NCI-H82 (cell line): ENCODE measurements at regions not wholly inside any gene's neighbourhood (a gene's known extent, or its start where the extent isn't known, plus 50 kb on each side); places are given as distances from the start of the nearest gene placed in this dataset.
A peak's percentile ranks its signal among the peaks of the same experiment; 100 is the strongest.

Experiments used
- DNase-seq: peaks from one replicate; lab custom pipeline; 2025; lab: John Stamatoyannopoulos, UW

DNA sequence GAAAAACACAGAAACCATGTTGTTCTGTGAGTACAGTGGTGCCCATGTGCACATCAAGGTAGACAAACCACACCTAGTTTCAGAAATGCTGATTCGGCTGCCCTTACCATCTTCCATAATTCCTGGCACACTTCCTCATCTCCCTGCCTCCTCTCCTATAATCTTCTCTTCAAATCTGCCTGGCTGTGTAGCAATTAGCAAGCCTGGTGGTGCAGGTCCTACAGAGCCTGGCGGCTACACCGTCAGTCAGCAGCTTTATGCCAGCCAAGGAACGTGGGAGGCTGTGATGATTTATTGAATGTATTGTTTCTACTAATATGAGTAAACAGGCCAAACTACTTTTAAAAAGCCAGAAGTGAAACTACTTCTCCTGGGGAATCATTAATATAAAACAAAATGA lies 106.8 kb downstream of the SEMA6D start:
- no peak for DNase-seq

DNA sequence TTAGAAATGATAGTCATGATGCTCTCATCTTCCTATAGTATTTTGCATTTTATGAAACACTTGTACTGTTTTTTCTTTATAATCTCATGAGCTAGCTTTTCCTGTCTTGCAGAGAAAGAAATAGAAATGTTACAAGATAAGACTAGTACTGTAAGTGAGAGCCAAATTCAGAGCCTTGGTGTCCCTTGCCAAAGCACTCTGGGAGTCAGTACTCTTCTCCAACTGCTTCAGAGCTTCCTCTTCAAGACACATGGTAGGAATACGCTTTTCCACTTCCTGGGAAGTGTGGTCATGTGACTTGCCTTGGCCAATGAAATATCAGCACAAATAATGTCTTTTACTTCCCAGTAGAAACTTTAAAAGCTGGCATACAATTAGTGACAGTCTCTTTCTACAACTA lies 112.4 kb downstream of the SEMA6D start:
- DNase-seq, result no peak

DNA sequence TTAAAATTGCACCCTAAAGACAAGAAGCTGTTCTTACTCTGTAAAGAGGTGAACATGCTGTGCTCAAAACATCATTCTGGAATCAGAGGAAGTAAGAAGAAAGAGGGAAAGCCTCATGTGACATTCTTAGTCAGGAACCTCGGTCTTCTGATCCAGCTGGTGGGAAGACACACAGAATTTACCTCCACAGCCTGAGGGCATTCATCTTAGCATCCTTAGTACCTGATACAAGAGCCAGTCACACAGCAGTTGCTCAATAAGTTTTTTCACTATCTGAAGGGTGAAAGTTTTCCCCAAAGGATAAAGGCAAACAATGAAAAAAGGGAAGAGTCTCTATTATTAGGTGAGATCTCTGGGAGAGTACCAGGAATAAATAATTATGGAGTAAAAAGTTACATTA lies 116.8 kb downstream of the SEMA6D start:
- DNase-seq, result no peak

DNA sequence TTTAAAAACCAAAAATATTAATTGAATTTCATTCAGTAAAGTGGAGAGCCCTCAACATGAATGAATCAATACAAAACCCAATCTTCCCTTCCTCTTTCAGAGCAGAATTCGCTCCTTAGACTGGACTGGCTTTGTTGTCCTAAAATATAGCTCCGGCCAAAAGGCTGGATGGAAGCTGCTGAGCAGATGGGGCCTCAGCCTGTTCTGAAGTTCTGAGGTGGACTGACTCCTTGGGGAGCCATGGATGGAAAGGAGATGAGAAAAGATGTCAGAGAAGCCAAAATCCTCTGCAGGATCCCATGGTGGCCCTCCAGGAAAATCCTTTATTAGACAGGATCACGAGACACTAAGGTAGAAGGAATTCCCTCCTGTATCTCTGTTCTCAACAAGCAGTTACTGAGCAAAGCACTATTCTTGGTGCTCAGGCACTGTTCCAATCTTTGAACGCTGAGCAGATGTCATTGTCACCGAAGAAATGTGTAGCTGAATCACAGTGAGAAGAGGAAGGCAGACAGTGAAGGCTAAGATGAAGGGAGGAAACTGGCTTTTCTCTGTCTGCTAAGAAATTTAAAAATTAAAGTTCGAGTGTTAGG lies 122.0 kb downstream of the SEMA6D start:
- no peak for DNase-seq

DNA sequence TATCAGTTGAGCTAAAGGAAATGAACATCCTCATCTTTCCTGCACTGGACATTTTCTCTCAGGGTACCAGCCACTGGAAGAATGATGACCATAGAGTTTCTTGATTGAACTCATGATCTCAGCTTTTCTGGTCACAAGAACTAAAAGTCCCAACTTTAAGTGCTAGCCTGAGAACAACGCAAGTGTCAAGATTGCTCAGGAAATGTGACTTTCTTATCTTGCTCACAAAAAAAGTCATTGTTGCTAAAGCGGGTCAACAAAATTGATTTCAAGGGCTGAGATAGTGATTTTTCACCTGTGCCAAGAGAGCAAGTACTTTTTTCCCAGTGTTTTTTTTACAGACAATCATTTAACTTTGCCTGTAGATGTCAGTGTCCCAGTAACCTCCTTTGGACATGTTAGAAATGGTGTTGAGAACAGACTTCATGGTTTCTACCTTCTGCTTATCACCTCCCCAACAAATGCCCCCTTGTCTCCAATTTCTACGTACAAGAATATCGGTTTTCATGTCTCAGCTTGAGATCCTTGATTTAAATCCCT lies 125.9 kb downstream of the SEMA6D start:
- no peak for DNase-seq

DNA sequence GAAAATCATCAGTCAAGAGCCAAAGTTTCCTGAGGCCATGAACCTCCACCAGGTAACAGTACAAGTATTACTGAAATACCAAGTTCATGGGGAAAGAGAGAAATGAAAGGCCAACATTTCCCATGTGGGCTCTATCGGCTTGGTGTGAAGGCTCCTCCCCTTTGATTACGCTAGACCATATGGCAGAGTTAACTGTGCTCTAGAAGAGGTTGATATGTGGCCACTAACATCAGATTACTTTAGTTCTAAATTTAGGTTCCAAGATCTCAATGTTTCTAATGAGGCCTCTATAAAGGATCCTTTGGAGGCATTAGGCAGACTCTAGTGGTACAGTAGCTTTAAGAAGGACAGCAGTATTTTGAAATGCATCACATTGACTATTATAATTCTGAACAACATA lies 127.1 kb downstream of the SEMA6D start:
- DNase-seq, result peak; percentile 19

DNA sequence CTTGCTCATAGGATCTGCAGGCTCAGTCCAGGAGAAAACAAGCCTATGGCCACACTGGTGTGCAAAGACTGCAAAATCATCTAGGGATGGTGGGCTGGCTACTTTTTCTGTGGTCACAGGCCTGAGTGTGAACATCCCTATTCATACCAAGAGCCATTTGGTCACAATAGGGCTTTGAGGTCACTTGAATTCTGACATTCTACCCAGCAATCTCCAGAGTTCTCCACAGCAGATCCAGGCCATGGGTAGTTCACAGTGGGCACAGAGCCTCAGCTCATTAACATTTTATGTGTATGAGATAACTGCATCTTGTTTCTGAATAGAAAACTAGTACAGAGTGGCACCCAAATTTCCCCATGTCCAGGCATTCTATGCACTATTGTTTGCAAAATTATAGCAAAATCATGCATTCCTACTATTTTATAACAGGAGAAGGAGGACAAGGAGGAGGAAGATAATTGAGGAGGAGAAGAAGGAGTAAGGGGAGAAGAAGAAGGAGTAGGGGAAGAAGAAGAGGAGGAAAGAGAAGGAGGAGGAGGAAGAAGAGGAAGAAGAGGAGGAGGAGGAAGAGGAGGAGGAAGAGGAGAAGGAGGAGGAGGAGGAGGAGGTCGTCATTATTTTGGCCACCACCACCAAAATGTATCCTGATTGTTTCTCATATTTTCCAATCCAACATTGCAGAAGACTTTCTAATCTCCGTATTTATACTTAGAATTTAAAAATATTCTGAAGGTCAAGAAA lies 129.0 kb downstream of the SEMA6D start:
- DNase-seq, result no peak

DNA sequence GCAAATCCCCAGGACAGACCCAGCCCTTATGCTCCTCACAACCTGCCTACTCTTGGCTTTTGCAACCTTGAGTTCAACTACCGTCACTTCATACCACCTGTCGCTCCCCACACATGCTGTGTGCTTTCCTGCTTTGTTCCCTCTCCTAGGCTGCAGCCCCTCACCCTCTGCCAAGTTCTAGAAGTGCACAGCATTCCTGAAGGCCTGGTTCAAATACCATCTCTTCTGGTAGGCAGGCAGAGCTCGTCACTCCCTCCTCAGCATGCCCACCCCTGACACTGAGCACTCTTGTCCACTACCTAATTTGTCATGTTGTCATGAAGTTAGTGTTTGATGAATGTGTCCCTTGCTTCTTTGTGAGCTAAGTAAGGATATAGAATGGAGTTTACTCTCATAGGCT lies 129.6 kb downstream of the SEMA6D start:
- DNase-seq, result no peak

DNA sequence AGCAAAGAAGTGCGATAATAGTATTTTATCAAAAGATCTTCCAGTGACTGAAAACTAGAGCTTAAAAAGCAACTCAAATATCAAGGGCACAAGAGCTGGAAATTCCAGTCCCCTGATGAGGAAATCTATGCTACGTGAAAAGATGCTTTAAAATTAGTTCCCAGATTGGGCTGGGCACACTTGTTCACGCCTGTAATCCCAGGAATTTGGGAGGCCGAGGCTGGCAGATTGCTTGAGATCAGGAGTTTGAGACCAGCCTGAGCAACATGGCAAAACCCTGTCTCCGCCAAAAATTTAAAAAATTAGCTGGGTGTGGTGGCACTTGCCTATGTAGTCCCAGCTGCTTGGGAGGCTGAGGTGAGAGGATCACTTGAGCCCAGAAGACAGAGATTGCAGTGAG lies 138.8 kb downstream of the SEMA6D start:
- no peak for DNase-seq

DNA sequence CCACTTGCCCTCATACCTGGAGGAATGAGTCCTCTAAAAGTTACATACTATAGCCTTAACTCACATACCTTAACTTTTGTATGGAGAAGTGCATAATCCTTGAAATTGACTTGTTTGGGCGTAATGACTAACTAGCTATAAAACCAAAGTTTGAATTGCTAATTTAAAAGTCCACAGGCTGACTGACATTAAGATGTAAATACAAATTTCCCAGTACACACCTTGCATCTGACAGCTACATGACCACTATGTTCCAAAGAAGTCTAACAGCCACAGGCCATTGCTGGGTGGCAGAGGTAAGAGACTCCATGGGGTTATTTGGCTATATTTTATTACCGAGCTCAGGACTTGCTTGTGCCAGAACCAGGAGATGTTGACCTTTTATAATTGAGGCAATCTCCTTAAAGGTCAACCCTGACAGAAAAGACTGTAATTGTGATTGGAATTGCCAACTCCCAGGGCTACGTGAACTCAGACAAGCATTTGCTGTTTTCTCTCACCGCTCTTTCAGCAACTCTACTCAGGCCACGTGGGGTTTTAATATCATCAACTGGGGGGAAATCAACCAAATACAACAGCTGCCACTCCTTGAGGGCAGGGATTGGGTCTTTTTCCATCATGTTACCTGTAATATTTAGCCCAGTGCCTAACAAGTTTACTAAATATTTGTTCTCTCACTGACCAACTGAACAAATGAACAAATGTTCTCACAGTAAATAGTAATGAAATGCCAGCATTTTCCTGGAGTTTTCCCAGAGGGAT lies 139.9 kb downstream of the SEMA6D start:
- no peak for DNase-seq

DNA sequence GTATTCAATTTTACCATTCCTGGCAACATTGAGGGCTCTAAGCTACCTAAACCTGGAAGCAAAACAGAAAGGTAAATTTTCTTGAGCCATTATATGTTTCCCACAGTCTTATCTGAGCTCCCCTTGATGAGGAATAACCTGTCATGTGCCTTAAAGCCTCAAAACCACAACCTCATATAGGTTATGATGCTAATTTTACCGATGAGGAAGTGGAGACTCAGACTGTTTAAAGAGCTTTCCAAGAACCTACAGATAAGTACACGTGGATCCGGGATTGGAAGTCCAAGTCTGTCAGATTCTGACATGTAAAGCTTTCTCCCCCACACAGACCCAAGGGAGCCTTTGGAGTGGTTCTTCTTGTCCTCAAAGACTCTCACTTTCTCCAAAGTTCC lies 140.5 kb downstream of the SEMA6D start:
- DNase-seq, result no peak

DNA sequence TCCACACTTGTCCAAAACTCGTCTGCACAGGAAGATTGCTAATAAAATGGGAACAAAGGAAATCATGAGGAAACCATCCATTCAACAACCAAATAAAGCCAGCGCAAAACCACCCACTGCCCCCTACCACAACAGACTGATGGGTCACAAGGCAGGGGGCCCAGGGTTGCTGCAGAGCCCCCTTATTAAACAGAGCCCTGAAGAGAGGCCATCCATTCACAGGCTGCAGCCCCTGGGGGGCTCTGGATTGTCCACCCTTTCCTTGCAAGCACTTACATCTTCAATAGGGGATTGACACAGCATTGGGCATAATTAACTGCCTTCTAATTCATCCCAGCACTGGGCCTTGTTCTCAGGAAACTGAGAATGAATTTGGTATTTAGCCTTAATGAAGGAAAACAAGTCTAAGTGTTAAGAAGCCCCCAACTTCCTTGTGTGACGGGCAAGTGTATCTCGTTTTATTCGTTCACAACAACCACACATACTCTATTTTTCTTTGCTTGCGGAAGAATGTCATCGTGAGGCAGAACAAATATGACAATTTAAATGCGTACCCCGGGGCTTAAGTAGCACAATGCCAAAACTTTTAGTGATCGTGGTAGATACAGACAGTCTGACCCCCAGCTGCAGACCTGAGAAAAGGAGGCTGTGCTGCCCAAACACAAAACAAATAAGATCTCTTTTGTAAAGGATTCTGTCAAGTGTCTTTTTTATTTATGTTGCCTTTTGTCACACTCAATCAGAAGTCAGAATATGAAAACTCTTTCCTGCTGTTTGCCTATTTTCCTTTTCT lies 144.0 kb downstream of the SEMA6D start:
- no peak for DNase-seq

DNA sequence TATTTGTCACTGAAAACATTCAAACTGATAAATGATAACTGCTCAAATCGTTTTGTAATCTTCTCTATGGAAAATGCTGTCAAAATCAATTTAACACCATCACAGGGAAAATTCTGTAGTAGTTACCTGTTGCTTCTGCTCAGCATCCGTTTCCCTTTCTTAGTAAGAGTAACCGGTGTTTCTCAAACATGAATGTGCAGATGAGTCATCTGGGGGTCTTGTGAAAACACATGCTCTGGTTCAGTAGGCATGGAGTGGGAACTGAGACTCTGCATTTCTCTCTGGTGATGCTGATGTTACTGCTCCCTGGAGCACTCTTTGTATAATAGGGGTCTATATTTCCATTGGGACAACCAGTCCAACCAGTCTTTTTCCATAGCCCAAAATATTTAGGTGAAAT lies 145.1 kb downstream of the SEMA6D start:
- DNase-seq, result no peak

DNA sequence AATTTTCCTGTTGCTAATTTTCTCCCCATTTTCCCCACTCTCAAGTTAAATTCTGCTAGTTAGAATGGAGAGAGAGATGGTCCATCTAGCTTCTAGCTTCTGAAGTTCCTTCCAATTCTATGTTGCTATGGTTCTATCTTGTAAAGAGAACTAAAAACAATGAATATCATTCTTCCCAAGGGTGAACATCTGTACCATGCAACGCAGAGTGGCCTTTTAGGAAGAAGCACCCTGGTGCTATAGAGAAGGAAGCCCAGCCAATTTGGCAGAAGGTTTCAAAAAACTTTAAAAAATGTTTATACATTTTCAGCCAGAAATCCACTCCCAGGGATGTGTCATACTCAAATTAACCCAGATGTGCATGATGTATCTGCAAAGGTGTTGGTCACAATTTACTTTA lies 149.1 kb downstream of the SEMA6D start:
- DNase-seq, result no peak

DNA sequence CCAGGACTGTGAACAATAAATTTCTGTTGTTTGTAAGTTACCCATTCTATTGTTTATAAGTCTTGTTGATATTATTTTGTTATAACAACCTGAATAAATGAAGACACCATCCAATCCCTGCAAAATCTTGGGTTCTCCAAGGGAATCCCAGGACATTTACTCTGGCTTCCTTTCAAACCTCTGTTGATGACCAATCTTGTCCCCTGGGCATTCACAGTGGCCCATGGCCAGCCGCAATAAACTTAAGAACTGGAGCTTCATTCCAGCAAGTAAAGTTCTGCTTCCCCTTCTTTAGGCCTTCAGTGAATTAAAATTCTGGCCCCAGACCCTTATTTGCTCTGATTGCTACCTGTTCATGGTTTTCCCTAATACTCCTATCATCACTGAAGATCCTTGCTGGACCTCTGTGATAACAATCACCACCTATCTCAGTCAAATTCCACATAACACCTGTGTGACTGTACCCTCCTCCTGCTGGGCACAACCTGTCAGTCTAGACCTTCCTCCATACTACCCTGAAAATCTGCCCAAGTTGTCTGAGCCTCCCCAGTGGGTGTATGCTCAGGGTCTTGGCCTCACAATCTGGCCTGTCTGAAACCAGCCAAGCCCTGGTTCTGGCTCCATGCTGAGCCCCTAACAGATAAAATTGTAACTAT lies 153.1 kb downstream of the SEMA6D start:
- no peak for DNase-seq

DNA sequence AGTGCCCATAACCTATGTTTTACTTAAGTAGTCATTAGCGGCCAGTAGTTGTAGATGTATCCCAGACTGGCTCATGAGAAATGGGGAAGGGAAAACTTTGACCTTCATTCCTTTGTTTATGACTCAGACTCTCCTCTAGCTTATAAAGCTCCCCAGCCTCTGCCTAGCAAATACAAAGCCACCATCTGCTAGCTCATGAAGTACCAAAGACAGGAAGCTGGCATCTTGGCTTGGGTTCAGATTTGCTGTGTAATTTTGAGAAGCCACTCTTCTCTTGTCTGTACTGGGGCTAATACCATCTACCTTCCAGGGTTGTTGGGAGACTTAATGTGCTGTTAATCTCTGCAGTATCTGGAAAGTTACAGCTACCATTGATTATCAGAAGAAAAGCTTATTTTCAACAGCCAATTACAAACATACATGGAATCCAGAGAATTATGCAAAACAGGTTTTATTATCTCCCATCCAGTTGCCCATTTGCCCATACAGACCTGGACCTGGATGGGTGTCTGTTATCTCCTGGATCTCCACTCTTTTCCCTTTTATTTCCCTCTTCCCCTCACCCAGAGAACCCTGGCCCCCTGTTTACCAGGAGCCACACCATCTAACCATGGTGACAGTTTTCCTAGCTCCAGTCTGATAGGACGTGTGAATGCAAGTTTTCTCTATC lies 153.8 kb downstream of the SEMA6D start:
- DNase-seq, result peak; percentile 68

DNA sequence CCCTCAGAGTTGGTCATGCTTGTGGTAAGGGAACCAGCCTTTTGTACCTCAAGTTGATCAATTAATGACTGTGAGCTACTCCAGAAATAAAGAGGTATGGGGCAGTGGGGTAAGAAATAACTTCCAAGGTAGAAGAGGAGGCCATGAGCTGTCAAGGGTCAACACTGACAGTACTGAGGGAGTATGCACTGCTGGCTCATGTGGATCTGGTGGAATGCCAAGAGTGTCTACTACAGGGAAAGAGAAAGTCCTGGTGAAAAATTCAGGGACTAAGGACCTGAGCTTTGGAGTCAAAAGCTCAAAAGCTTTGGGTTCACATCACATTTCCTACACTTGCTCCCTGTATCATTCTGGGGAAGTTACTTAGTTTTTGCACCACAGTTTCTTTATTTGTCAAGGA lies 154.9 kb downstream of the SEMA6D start:
- DNase-seq, result no peak

DNA sequence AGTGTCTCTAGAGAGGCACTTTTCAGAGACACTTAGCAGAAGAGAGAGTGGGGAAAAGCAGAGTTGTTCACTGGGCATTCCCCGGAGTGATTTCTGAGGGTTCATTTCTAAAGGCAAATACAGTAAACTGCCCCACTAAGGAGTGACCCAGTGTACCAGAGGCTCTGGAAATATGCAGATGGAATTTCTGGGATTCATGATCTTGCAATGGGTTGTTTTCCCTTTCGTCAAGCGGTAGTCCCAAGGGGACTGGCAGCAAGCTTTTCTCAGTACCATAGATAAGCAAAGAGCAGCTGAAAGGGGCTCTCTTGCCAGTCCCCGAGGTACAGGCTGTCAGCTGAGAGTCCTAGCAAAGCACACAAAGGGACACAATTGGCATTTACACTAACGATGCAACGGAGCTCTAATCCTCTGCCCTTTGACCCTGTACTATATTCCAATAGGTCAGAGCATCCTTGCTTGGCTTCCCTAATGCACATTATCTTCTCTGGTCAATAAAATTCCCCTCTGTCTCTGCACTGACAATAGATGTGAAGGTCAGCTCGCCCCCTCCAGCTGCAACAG lies 155.6 kb downstream of the SEMA6D start:
- no peak for DNase-seq

DNA sequence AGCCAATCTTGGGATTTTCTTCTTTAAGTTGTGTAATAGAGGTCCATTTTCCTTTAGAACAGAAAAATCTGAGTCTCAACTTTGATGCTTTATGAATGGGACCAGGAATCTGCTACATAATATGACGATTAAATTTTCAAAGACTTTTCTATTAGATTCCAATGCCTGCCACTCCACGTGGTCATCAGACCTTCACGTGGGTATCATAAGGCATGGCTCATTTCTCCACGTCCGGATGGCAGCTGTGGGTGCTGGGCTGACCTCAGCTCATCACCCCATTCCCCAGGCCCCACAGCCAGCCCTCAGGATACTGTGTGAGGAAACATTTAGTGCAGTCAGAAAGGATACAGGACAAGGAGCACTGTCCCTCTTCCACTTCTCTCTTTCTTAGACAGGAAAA lies 159.7 kb downstream of the SEMA6D start:
- DNase-seq, result no peak

DNA sequence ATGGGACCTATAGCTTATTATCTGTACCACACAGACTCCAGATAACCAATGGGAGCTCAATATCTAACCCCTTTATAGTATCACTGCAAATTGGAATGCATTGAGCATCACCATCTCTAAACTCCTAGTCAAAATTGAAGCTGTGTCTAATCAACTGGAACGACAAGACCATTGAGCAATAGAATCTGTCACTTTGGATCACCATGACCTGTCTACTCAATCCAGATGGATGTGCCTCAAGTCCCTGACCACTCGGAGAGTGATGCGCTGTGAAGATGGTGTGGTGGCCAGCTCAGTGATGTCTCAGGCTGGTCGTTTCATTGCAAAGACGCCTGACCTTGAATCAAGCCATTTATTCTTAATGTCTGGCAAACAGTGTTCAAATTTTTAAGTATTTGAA lies 160.5 kb downstream of the SEMA6D start:
- no peak for DNase-seq

DNA sequence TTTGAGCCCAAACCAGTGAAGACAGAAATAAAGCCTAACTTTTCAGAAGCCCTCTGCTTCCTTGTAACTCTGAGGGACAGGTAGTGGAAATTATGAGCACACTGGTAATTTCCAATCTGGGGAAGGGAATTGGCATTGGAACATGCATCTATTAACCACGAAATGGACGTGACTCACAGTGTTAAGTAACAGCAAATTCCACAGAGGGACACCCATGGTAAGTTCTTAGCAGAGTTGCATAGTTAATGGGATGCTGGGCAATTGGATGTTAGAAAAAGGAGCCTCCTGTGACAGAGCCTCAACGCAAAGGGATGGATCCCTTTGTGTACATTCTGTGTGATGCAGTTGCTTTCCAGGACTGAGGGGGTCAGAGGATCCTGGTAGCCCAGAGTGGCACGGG lies 168.6 kb downstream of the SEMA6D start:
- DNase-seq, result no peak
